Hematopoietic multipotent progenitor cell (in vitro differentiated cells): ENCODE measurements at regions not wholly inside any gene's neighbourhood (a gene's known extent, or its start where the extent isn't known, plus 50 kb on each side); places are given as distances from the start of the nearest gene placed in this dataset.
"Not testable (repeated sequence)": the region's sequence is repeated elsewhere in the genome, so short reads cannot be mapped to it uniquely, and the experiment has no call there.

Source experiments
- DNase-seq, 3 donors: peaks; one replicate each; pipeline ENCODE4 v3.0.0-alpha.2; 2011 to 2015; ENCODE audit warnings: low read depth in 2 of 3, low spot score in 2 of 3

DNA sequence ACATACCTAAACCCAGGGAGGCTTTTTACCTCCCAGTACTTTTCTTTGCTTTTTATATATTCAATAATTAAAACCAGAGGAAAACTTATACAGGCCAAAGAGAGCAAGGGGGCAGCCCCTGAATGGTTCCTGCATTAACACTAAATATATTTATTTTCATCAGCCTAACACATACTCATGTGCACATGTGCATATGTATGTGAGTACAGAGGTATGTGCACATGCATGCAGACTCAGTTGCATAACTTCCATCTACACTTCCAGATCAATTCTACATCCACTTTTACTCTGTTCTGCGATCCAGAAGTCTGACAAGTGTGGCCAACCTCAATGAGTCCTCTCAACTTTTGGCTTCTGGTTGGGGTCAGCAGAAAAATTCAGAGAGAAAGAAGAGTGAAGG, 794.2 kb downstream of the DHX35 start:
- no peak for DNase-seq

DNA sequence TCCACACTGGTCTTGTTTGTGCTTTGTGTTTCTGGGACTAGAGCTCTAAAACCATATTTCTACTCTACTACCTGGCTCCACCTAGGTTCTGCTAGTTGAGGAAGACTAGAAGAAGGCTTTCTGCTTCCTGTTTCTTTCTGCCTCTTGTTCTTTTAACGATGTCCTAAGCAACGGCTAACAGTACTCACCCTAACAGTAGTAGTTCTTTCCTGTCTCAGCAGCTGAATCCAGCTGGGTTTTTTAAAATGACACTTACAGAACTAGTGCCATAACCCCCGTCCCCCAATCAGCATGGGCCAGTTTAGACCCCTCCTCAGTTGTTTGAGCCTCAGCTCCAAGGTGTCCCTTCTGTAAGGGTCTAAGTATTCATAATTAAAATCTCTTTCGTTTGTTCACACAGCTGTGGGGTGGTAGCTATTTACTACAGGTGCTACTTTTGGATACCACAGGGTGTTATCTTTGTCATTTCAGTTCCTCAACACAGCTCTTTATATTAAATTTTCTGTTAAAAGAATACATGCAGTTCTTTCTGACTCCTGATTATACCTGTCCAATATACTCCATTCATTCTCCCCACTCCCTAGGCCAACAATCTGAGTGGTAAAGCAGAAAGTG, 790.2 kb downstream of the DHX35 start:
- no peak for DNase-seq

DNA sequence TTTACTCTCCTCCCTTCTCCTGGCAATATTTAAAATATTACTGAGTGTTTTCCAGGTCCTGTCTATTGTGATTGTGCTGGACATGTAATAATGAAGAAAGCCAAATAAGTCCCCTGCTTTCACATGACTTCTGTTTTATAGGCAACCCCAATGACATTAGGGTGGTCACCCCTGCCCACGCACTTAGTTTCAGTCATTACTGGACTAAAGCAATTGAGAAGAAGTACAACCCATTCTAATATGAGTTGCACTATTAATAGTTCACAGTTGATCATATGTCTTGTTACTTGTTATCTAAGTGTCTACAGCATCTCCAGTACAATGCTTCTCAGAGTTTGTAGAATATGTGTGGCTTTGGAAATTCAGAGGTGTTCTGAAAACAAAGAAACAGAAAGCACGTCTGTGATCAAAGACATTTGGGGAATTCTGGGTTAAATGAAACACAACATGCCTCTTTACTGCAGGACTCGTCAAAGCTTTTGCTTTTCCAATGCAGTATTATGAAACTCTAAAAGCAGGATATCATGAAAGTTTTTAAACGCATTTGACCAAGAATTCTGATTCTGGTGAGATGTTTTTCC, 789.5 kb downstream of the DHX35 start:
- DNase-seq, result no peak

DNA sequence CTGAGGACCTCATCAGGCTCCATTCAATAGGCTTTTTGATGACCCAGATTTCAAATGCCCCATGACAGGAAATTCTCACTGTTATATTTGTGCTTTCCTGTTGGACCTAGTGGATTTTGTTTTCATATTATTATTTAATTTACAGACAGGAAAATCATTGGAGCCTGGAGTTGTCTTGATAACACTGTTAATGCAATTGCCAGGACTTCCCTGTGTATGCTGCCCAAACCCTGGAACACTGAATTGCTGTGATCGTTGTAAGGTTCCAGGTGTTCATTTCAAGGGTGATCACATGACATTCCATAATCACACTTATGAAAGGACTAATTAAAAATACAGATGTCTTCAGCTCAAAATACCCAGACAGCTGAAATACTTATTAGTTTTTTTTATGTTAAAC, 783.2 kb downstream of the DHX35 start:
- DNase-seq, result no peak

DNA sequence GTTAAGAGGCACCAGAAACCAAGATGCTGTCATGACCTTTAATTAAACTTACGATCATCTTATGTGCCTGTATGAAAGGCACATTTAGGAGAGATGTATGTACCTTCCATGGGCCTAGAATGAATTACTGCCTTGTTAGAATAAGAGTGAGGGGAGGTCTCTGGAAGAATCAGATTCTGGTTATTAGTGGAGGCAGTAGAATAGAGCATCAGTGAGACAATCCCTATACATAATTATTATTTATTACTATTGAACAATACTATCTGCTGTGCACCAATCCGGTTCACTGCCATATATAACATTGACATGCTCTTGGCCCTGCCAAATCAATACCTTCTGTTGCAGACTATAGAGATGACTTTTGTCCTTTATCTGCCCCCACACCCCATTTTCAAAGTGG, 776.5 kb downstream of the DHX35 start:
- no peak for DNase-seq

DNA sequence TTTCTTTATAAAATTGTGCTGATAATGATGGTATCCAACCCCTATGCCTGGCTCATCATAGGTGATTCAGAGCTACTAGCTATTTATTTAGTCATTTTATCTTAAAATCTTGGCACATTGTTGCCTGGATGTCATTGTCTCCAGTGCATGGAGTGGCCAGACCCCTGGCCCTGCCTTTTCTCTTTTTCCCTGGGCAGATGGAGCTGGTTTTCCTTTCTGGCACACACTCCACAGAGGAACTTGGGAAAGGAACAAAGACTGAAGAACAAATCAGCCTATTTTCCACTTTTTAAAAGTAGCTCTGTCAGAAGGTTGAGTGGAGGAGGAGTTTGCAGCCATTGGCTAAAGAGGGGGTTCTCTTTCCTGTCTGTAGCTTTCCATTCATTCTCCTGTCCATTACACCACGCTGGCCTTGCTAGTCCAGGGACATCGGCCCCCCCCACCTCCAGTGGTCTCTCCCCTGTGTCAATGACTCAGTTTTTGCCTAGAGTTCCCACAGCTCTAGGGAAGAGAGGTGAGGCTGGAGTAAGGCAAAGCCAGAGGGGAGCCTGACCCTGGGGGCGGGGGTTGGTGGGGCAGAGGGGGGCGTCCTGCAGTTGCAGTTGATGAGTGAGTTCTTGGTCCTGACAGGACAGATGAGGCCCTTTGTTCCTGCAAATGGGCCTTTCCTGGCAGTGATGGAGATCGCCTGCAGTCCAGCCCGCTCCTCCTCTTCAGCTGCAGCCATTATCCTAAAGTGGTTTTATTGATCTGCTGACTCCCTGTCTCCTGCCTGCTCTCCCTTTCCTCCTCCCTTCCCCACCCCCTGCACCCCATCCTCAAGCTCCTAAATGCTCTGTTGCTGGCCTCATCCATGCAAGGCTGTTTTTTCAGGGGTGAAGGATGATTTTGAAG, 774.5 kb downstream of the DHX35 start:
- DNase-seq, result no peak

DNA sequence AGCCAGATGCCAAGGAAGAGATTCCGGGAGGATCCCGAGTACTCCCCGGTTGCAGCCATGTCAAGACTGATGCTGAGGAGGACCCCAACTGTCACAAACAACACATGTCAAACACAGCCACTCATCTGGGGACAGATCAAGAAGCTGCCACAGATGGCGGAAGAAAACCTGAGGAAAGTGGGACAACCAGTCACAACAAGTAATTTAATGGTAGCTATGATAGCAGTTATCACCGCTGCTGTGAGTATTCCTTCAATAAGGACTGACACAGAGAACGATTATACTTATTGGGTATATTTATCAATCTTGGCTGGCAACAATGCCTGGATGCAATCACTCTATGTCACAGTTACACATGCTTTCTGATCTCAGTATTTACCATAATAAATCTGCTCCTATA, 763.4 kb downstream of the DHX35 start:
- DNase-seq, result not testable (repeated sequence)

DNA sequence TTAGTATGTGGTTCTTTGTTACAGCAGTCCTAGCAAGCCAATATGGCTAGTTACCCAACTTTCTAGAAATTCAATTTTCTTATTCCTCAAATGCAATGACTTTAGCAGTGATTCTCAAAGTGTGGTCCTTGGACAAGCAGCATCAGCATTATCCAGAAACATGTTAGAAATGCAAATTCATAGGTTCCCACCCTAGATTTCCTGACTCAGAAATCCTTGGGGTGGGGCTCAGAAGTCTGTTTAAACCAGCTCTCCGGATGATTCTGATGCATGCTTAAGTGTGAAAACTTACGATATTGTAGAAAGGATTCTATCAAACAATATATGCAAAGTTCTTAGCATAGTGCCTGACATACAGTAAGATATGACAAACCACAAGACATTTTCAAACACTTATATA, 757.1 kb downstream of the DHX35 start:
- no peak for DNase-seq

DNA sequence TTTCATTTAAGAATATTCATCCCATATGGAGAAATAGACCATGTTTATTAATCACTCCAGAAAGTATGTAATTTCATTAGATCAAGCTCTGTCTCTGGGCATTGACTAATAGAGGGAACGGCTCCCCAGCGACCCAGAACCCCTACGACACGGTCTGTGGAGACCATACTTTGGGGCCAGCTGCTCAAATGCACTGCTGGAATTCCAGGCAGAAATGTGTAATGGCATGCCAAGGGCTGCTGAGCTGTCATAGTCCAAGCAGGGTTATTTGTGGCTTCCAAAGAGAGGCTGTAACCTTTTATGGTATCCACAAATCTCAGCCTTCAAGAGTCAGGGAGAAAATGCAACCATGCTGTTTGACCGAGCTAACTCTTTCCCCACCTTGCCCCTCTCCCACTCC, 755.8 kb downstream of the DHX35 start:
- no peak for DNase-seq

DNA sequence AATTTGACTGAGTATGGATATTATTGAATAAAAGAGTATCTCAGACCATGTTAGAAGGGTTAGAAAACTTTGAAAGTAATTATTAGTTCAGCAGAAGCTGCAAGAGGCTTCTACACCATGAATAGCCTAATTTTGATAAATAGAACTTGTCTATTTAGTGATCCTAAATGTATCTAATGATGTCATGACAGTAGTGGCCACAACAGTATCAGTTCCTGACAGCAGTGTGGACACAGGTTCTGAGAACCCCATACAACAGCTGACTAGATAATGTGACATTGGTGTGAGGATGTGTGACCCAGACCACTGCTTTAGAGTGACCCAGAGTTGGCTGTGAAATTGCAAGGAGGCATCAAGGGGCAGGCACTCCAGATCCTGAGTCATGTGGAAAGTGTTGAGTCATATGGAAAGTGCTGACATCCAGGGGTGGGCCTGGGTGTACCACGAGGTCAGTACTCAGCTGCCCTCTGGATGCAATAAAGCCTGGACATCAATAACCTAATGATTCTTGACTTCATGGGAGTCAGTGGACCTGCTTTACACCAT, 754.7 kb downstream of the DHX35 start:
- DNase-seq, result no peak

DNA sequence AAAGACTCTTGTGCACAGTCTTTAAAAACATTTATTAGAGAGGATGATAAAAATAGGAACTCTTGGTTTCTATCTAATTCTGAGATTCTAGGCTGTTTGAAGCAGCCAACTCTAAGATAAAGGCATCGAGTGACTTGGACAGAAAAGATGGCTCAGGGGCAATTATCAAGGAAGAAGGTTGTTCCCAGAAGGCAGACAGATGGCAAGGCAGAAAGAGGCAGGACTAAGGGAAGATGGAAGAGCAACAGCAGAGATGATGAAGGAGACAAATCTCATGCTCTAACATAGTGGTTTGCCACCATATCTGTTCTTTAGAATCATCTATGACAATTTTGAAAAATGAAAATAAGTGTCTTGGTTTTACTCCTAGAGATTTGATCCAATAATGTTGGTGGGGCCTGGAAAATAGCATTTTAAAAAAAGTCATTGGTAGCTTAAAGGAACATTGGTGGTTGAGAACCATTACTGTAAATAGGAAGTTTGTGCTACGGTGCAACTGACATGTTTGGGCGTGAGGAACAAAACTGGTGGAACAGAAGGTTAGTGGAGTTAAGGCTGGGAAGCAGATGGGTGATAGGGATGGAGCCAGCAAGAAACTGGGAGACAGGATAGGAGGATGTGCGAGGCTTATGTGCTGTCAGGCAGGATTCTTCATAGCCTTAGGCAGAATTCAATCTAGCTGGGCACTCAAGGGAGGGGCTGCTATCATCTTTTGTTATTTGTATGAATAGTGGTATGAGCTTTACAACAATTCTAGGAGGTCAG, 751.1 kb downstream of the DHX35 start:
- DNase-seq, result no peak

DNA sequence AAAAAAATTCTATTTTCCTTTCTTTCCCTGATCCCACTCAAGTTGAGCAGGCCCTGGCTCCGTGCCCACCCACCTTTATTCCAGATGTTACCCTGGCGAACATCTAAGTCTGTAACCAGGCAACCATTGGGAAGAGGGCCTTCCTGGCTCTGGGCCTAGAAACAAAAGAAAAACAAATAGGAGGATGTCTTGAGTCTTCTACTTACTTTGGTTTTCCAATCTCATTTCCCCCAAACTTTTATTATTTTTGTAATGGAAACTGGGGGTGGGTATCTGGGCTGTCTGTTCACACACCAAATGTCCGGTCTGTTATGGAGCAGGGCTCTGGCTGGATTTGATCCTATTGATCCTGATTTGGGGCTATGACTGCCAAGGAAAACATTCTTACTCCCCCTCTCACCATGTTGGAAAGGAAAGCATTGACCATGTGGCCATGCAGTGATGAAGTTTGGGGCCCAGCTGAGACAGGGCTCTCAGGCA, 744.1 kb downstream of the DHX35 start:
- DNase-seq, result no peak

DNA sequence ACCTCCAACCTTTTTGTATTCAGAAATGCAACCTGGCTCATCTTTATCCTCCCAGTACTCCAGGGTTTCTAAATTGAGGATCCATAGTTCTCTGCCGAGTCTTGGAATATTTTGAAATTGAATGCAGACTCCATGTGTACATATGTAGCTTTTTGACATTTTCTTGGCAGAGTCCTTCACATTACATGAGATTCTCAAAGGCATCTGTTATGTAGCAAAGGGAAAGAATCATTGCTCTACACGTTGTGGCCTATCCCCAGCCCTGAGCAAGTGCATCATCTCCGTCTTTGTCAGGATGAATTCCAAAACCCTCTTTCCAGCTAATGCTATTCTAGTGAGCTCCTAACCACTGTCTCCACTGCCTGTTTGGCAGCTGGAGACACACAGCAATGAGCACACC, 742.9 kb downstream of the DHX35 start:
- DNase-seq, result no peak

DNA sequence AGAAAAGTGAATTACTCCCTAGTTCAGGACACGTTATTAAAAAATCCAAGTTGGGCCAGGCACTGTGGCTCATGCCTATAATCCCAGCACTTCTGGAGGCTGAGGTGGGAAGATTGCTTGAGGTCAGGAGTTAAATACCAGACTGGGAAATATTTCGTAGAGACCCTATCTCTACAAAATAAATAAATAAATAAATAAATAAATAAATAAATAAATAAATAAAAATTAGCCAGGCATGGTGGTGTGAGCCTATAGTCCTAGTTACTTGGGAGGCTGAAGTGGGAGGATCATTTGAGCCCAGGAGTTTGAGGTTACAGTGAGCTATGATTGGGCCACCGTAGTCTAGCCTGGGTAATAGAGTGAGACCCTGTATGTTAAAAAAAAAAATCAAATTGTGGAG, 741.2 kb downstream of the DHX35 start:
- not testable (repeated sequence) for DNase-seq

DNA sequence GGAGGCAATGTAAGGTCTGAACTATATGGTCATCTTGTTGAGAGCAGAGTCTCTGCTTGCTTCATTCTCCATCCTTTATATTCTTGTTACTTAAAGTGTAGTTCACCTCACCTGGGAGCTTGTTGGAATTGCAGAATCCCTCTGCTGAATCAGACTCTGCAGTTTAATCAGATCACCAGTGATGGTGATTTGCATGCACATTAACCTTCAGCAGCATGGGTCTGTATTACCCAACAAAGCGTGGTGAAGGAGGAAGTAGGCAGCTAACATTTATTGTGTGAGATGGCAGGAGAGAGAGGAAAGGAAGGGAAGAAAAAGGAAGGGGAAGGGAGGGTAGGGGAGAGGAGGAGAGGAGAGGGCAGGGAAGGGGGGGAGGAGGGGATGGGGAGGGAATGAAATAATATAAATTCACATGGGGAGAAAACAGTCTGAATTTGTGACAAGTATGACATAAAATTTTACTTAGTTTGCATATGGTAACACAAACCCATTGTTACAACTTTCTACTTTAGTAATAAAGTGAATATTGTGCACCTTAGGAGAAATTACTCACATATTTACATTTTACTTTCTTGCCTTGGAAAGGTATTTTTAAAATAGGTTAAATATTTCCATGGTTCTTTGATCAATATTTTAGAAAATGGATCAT, 740.7 kb downstream of the DHX35 start:
- no peak for DNase-seq

DNA sequence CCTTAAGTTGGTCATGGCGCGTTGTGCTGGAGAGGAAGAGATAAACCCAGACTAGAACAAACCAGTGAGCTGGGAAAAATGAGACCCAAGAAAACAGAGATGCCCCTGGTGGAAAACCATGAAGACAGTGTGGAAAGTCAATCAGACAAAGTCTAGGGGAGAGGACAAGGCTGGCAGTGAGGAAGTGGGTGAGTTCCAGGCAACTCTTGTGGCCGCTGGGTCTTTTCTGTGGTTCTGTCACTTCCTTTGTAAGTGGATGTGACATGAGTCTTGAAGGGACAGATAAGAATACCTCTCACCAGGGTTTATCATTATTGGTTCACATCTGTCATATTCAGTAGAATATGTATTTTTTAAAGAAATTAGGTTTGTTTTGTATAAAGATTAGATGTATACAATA, 738.4 kb downstream of the DHX35 start:
- DNase-seq, result peak in 2 of 3 donors; percentile 1 to 51

DNA sequence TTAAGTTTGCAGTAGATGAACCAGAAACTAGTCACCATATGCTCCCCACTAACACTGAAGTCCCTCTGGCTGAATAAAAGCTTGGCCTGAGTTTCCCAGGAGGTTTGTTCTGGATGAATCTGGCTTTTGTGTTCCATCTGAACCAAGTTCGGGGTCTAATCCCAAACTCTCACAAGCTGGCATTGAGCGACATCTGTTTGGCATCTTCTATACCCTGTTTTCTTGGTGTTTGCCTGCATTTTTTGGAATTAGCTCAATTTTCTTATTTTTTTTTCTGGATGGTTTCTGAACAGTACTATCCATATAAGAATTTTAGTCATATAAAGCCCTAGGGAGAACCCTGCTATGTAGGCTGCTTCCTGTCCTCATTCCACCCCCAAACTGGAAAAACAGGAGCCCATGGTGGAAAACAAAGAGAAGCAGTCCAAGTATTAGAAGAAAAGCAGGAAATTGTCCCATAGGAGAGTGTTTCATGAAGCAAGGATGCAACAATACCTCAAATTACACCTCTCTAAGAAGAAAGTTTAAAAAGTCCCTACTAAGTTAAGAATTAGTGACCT, 737.1 kb downstream of the DHX35 start:
- DNase-seq, result no peak

DNA sequence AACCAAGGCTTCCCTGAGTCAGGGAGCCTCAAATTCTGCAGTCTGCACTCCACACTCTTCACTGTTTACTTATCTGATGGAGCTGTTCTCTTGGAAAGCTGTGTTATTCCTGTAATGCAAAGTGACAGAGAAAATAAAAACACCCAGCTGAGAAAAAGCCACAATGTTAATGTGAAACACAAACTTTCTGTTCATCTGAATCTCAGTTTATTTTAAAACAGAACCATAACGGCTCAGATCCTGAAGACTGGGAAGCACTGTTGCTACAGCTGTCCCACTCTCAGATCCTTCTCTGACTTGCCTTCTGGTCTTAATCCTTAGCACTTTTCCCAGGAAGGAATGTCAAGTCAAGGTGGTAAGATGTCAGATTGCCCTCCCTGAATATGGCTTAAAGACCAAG, 736.6 kb downstream of the DHX35 start:
- no peak for DNase-seq

DNA sequence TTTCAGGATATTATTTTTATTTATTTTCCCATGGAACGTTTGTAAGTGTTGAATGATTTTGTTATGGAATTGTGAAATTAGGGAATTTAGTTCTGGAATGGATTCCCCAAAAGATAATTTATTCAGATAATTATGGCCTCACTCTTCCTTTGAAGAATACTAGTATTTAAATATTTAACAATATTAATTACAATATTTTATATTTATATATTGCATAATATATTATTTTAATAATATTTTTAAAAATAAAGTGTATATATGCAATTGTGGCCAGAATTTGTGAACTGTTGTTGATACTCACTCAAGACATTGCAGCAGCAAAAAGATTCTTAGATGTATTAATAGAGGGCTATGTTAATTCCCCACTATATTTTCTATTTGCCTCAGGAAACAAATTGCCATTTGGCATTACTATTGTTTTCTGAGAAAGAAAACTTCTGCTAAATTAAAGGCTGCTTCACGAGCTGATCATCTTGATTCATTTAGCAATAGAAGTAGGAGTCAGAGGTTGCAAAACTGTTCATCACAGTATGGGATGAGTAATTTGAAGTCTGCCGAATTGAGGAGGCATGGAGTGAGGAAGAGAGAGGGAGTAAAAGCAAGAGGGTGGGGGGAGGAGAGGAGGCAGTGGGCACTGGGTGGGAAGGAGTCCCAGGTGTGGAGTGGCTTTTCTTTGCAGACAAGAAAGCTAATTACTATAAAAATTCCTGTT, 729.2 kb downstream of the DHX35 start:
- DNase-seq, result no peak
